ENCODE measurements at regions not wholly inside any gene's neighbourhood (a gene's known extent, or its start where the extent isn't known, plus 50 kb on each side); places are given as distances from the start of the nearest gene placed in this dataset.
"Not testable (repeated sequence)": the region's sequence is repeated elsewhere in the genome, so short reads cannot be mapped to it uniquely, and the experiment has no call there.

GRCh38 chr22:45087802-45088201, 75.9 kb upstream of the NUP50 start:
- no peaks in the 10 kb centered on the region for H3K9me3 ChIP-seq (ENCODE audit: control insufficient read depth, low read length, poor library complexity, severe bottlenecking)
- Mint-ChIP-seq H3K4me3 (no peak overlapping the region), H3K4me1 (peaks cover 2% of the 10 kb centered on the region), H3K27ac (peak overlapping the region; percentile 32), H3K27me3 (peaks cover 40% of the 10 kb centered on the region), H3K36me3 (ENCODE audit: low read depth) (no peaks in the 10 kb centered on the region)
- DNase-seq (no peak), ATAC-seq (no peak)

- ATAC-seq (no peak), DNase-seq (no peak)
- no peaks in the 10 kb centered on the region for H3K9me3 ChIP-seq (ENCODE audit: control insufficient read depth, low read length, poor library complexity, severe bottlenecking)
- H3K4me1 Mint-ChIP-seq, result peaks cover 2% of the 10 kb centered on the region
- peaks cover 33% of the 10 kb centered on the region for H3K27me3 Mint-ChIP-seq
- H3K27ac Mint-ChIP-seq, result no peak overlapping the region
- H3K4me3 Mint-ChIP-seq, result no peak overlapping the region
- H3K36me3 Mint-ChIP-seq (ENCODE audit: low read depth), result no peaks in the 10 kb centered on the region
These were observed 75.1 kb upstream of the NUP50 start for GRCh38 chr22:45088576-45088975.

GRCh38 chr22:45090497-45090910, 73.2 kb upstream of the NUP50 start:
- Mint-ChIP-seq H3K4me3 (no peak overlapping the region), H3K27me3 (peaks cover 33% of the 10 kb centered on the region), H3K27ac (no peak overlapping the region), H3K4me1 (no peaks in the 10 kb centered on the region), H3K36me3 (ENCODE audit: low read depth) (no peaks in the 10 kb centered on the region)
- DNase-seq, result no peak
- no peaks in the 10 kb centered on the region for H3K9me3 ChIP-seq (ENCODE audit: control insufficient read depth, low read length, poor library complexity, severe bottlenecking)
- no peak for ATAC-seq

- ATAC-seq (no peak), DNase-seq (no peak)
- no peaks in the 10 kb centered on the region for H3K9me3 ChIP-seq (ENCODE audit: control insufficient read depth, low read length, poor library complexity, severe bottlenecking)
- peaks cover 1% of the 10 kb centered on the region for H3K36me3 Mint-ChIP-seq (ENCODE audit: low read depth)
- H3K4me3 Mint-ChIP-seq, result no peak overlapping the region
- H3K27ac Mint-ChIP-seq, result no peak overlapping the region
- H3K4me1 Mint-ChIP-seq, result peaks cover 1% of the 10 kb centered on the region
- peaks cover 40% of the 10 kb centered on the region for H3K27me3 Mint-ChIP-seq
These were observed 72.4 kb upstream of the NUP50 start for GRCh38 chr22:45091254-45091854.

GRCh38 chr22:45091875-45092274, 71.8 kb upstream of the NUP50 start:
- H3K27ac Mint-ChIP-seq; H3K4me1 Mint-ChIP-seq; H3K36me3 Mint-ChIP-seq (ENCODE audit: low read depth); ATAC-seq; DNase-seq; H3K9me3 ChIP-seq (ENCODE audit: control insufficient read depth, low read length, poor library complexity, severe bottlenecking); H3K4me3 Mint-ChIP-seq: not testable (repeated sequence)
- peaks cover 43% of the 10 kb centered on the region for H3K27me3 Mint-ChIP-seq

GRCh38 chr22:45092644-45093043, 71.1 kb upstream of the NUP50 start:
- no peak overlapping the region for H3K4me3 Mint-ChIP-seq

GRCh38 chr22:45093609-45094008, 70.1 kb upstream of the NUP50 start:
- Mint-ChIP-seq H3K4me3 (no peak overlapping the region), H3K27me3 (peaks cover 52% of the 10 kb centered on the region), H3K4me1 (peaks cover 2% of the 10 kb centered on the region), H3K27ac (no peak overlapping the region), H3K36me3 (ENCODE audit: low read depth) (peaks cover 2% of the 10 kb centered on the region)
- ATAC-seq, result no peak
- H3K9me3 ChIP-seq (ENCODE audit: control insufficient read depth, low read length, poor library complexity, severe bottlenecking), result no peaks in the 10 kb centered on the region
- no peak for DNase-seq

More at GRCh38 chr22:45092644-45093043, 71.1 kb upstream of the NUP50 start:
- ATAC-seq (no peak), DNase-seq (no peak)
- H3K9me3 ChIP-seq (ENCODE audit: control insufficient read depth, low read length, poor library complexity, severe bottlenecking), result no peaks in the 10 kb centered on the region
- Mint-ChIP-seq H3K4me1 (peaks cover 2% of the 10 kb centered on the region), H3K27ac (no peak overlapping the region), H3K36me3 (ENCODE audit: low read depth) (peaks cover 2% of the 10 kb centered on the region), H3K27me3 (peaks cover 51% of the 10 kb centered on the region)

GRCh38 chr22:45094081-45094720, 69.5 kb upstream of the NUP50 start:
- no peak overlapping the region for H3K4me3 Mint-ChIP-seq
- H3K36me3 Mint-ChIP-seq (ENCODE audit: low read depth), result peaks cover 2% of the 10 kb centered on the region
- peaks cover 52% of the 10 kb centered on the region for H3K27me3 Mint-ChIP-seq
- H3K27ac Mint-ChIP-seq, result no peak overlapping the region
- H3K9me3 ChIP-seq (ENCODE audit: control insufficient read depth, low read length, poor library complexity, severe bottlenecking), result no peaks in the 10 kb centered on the region
- ATAC-seq (no peak), DNase-seq (no peak)
- H3K4me1 Mint-ChIP-seq, result peaks cover 2% of the 10 kb centered on the region

GRCh38 chr22:45094825-45095224, 68.9 kb upstream of the NUP50 start:
- H3K4me3 Mint-ChIP-seq, result no peak overlapping the region
- H3K36me3 Mint-ChIP-seq (ENCODE audit: low read depth), result peaks cover 2% of the 10 kb centered on the region
- no peaks in the 10 kb centered on the region for H3K9me3 ChIP-seq (ENCODE audit: control insufficient read depth, low read length, poor library complexity, severe bottlenecking)
- H3K4me1 Mint-ChIP-seq, result peaks cover 2% of the 10 kb centered on the region
- DNase-seq (no peak), ATAC-seq (no peak)
- H3K27ac Mint-ChIP-seq, result no peak overlapping the region
- H3K27me3 Mint-ChIP-seq, result peaks cover 57% of the 10 kb centered on the region

- Mint-ChIP-seq H3K36me3 (ENCODE audit: low read depth) (peaks cover 2% of the 10 kb centered on the region), H3K27ac (no peak overlapping the region), H3K4me3 (no peak overlapping the region), H3K4me1 (peaks cover 2% of the 10 kb centered on the region), H3K27me3 (peaks cover 59% of the 10 kb centered on the region)
- no peaks in the 10 kb centered on the region for H3K9me3 ChIP-seq (ENCODE audit: control insufficient read depth, low read length, poor library complexity, severe bottlenecking)
- DNase-seq, result peak in 1 of 3 donors; percentile 8
- ATAC-seq, result peak; percentile 45
These were observed 67.3 kb upstream of the NUP50 start for GRCh38 chr22:45096256-45096907.

GRCh38 chr22:45097061-45097460, 66.7 kb upstream of the NUP50 start:
- Mint-ChIP-seq H3K27ac (no peak overlapping the region), H3K4me1 (peaks cover 2% of the 10 kb centered on the region), H3K27me3 (peaks cover 64% of the 10 kb centered on the region), H3K4me3 (no peak overlapping the region), H3K36me3 (ENCODE audit: low read depth) (peaks cover 2% of the 10 kb centered on the region)
- DNase-seq (no peak), ATAC-seq (no peak)
- H3K9me3 ChIP-seq (ENCODE audit: control insufficient read depth, low read length, poor library complexity, severe bottlenecking), result no peaks in the 10 kb centered on the region

GRCh38 chr22:45098056-45098455, 65.7 kb upstream of the NUP50 start:
- Mint-ChIP-seq H3K27me3 (peaks cover 74% of the 10 kb centered on the region), H3K4me3 (no peak overlapping the region), H3K4me1 (peaks cover 3% of the 10 kb centered on the region), H3K36me3 (ENCODE audit: low read depth) (peaks cover 2% of the 10 kb centered on the region), H3K27ac (no peak overlapping the region)
- DNase-seq (no peak), ATAC-seq (no peak)
- no peaks in the 10 kb centered on the region for H3K9me3 ChIP-seq (ENCODE audit: control insufficient read depth, low read length, poor library complexity, severe bottlenecking)

GRCh38 chr22:45099961-45100360, 63.8 kb upstream of the NUP50 start:
- Mint-ChIP-seq H3K4me3 (no peak overlapping the region), H3K36me3 (ENCODE audit: low read depth) (peaks cover 2% of the 10 kb centered on the region), H3K4me1 (peaks cover 6% of the 10 kb centered on the region), H3K27me3 (peaks cover 64% of the 10 kb centered on the region), H3K27ac (no peak overlapping the region)
- ATAC-seq (no peak), DNase-seq (no peak)
- no peaks in the 10 kb centered on the region for H3K9me3 ChIP-seq (ENCODE audit: control insufficient read depth, low read length, poor library complexity, severe bottlenecking)
